ENCODE measurements at regions not wholly inside any gene's neighbourhood (a gene's known extent, or its start where the extent isn't known, plus 50 kb on each side); places are given as distances from the start of the nearest gene placed in this dataset.

DNA sequence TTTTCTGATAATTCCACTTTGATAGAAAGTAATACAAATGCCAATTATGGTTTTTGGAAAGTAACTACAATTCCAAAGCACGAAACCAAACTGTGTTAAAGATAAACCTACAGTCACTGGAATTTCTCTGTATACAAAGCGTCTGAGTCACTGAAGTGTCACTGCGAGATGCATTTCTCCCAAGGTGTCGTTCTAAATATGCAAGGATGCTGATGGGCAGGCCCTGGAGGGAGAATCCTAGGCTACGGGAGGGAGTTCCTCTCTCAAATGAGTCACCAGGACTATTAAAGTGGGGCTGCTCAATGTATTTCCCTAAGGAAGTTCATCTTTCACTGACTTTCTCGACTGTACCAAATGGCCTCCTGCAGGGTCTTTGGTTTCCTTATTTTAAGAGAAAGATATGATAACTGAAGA, 163.8 kb upstream of the STK17B start:
- TF ChIP-seq, protein P1, sequence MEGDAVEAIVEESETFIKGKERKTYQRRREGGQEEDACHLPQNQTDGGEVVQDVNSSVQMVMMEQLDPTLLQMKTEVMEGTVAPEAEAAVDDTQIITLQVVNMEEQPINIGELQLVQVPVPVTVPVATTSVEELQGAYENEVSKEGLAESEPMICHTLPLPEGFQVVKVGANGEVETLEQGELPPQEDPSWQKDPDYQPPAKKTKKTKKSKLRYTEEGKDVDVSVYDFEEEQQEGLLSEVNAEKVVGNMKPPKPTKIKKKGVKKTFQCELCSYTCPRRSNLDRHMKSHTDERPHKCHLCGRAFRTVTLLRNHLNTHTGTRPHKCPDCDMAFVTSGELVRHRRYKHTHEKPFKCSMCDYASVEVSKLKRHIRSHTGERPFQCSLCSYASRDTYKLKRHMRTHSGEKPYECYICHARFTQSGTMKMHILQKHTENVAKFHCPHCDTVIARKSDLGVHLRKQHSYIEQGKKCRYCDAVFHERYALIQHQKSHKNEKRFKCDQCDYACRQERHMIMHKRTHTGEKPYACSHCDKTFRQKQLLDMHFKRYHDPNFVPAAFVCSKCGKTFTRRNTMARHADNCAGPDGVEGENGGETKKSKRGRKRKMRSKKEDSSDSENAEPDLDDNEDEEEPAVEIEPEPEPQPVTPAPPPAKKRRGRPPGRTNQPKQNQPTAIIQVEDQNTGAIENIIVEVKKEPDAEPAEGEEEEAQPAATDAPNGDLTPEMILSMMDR (IDR thresholded peaks at IDR 0.05) = no peak
- TF ChIP-seq EP300 (IDR thresholded peaks at IDR 0.05) (no peak), POLR2A (IDR thresholded peaks at IDR 0.05) (no peak)

All from ovary (tissue), 3 donors.